Pancreas (tissue), 10 donors: ENCODE measurements at regions not wholly inside any gene's neighbourhood (a gene's known extent, or its start where the extent isn't known, plus 50 kb on each side); places are given as distances from the start of the nearest gene placed in this dataset.
A peak's percentile ranks its signal among the peaks of the same experiment; 100 is the strongest.

Source experiments
- ATAC-seq, 4 donors: fragments of 200-7000 bp; cut with Tn5 transposase; one replicate each; pipeline versions ENCODE4 v1.8.0 to v1.9.1; 2020; ENCODE audit warnings: mild to moderate bottlenecking in 4 of 4, moderate library complexity in 4 of 4
- DNase-seq, 6 donors: peaks; one replicate each; pipeline ENCODE4 v3.0.0-alpha.2; 2020
- FAIRE-seq: peaks from 2 replicates; lab custom pipeline; 2012; peaks lifted over from hg19 to GRCh38; lab: Jason Lieb, UNC
- H3K27ac ChIP-seq, 4 donors: fragments of 200-600 bp; sonication (generic); 1 replicate in 3 of 4; 2 replicates in 1 of 4; pipeline versions ENCODE4 v1.5.0 to v1.8.0; 2020
- H3K27me3 ChIP-seq, 4 donors: fragments of 200-600 bp; one replicate each; pipeline ENCODE4 v1.8.0; 2021
- H3K36me3 ChIP-seq, 3 donors: fragments of 200-600 bp; sonication (generic) in 1 of 3; one replicate each; pipeline versions ENCODE4 v1.5.0 to v1.8.0; 2020 to 2021
- H3K4me1 ChIP-seq, 3 donors: fragments of 200-600 bp; one replicate each; pipeline ENCODE4 v1.8.0; 2021
- H3K4me3 ChIP-seq, 4 donors: fragments of 200-600 bp; sonication (generic) in 2 of 4; one replicate each; pipeline versions ENCODE4 v1.5.0 to v1.8.0; 2020 to 2021
- H3K9me3 ChIP-seq, 4 donors: fragments of 200-600 bp; one replicate each; pipeline ENCODE4 v1.8.0; 2021
- CTCF ChIP-seq, 4 donors: fragments of 200-600 bp; sonication (generic) in 3 of 4; IDR thresholded peaks; one replicate each; pipeline versions ENCODE4 v1.5.0 to v1.8.0; 2021; ENCODE audit warnings: antibody characterized with exemption in 4 of 4
- WGBS, 2 donors: extraction: QIAGEN DNeasy Blood & Tissue Kit; methylation state at CpG; one replicate each; pipeline ENCODE4 v1.1.7; 2013; 5-methylcytosine and 5-hydroxymethylcytosine counted together
- intact Hi-C, 3 donors: fragments of 100-400 bp; cut with DNase I; formaldehyde crosslinking; loops; one replicate each; pipeline versions ENCODE4 v1.11.1 to v1.14.2; 2022
- donor health status: healthy with polysubstance abuse.
- donor health status: DM: no; HTN: no; CAD: no; lungs with moderate emphysema.
- donor health status: DM: no; HTN: no; CAD: no.
- donor health status: control.
- donor health status: control.
- donor health status: Bipolar disorder and iron deficiency.
- donor health status: DM: yes; HTN: yes; CAD: no.
- donor health status: DM: no; HTN: no; CAD: no.
- donor health status: DM: no; HTN: no; CAD: no.
- donor health status: DM: yes; HTN: yes; CAD: no.

GRCh38 chr11:104620991-104621390 is 277.3 kb downstream of the CASP12 start:
- no peak for FAIRE-seq
- no peak for DNase-seq
- TF ChIP-seq CTCF (IDR thresholded peaks at IDR 0.05): no peak
- H3K27me3 ChIP-seq: no peaks in the 10 kb centered on the region
- intact Hi-C loops: no loop called here
- H3K27ac ChIP-seq: no peak overlapping the region
- no peaks in the 10 kb centered on the region for H3K36me3 ChIP-seq
- no peak overlapping the region for H3K4me3 ChIP-seq
- peak in 3 of 4 donors; percentile 31 to 55 (median 52) for ATAC-seq
- H3K4me1 ChIP-seq: no peaks in the 10 kb centered on the region
- H3K9me3 ChIP-seq: no peaks in the 10 kb centered on the region
- WGBS, 2 donors: 54 to 58% methylated on average over 1 of the region's 1 CpG

GRCh38 chr11:104619751-104620150 is 278.5 kb downstream of the CASP12 start:
- WGBS, 2 donors: 34 to 36% methylated on average over 3 of the region's 3 CpGs
- DNase-seq (no peak), FAIRE-seq (no peak), ATAC-seq (no peak)
- H3K4me3 ChIP-seq: no peak overlapping the region
- H3K9me3 ChIP-seq: no peaks in the 10 kb centered on the region
- H3K27ac ChIP-seq: no peak overlapping the region
- no peaks in the 10 kb centered on the region for H3K4me1 ChIP-seq
- TF ChIP-seq CTCF (IDR thresholded peaks at IDR 0.05): no peak
- intact Hi-C loops: no loop called here
- no peaks in the 10 kb centered on the region for H3K36me3 ChIP-seq
- H3K27me3 ChIP-seq: no peaks in the 10 kb centered on the region

DNA sequence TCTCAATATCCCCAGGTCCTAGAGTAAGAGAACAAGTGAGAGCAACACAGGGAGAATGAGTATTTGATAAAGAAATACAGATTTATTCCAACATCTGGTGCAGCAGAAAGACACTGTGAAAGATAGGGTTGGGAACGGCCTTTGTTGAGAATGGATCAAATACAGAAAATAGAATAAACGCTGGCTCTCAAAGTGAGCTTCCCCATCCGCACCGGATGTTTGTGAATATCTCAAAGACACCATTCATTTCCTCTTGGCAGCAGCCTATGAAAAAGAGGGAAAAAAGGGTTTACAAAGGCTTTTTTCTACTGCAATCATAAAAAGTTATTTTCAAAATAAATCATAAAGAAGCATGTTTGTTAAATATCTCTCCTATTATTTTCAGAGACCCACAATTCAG is 279.3 kb downstream of the CASP12 start:
- H3K36me3 ChIP-seq: no peaks in the 10 kb centered on the region
- ATAC-seq (no peak), FAIRE-seq (no peak), DNase-seq (no peak)
- WGBS, 2 donors: 70 to 71% methylated on average over 4 of the region's 4 CpGs
- no peaks in the 10 kb centered on the region for H3K9me3 ChIP-seq
- no peak for TF ChIP-seq CTCF (IDR thresholded peaks at IDR 0.05)
- intact Hi-C loops: no loop called here
- no peak overlapping the region for H3K4me3 ChIP-seq
- no peaks in the 10 kb centered on the region for H3K27me3 ChIP-seq
- no peaks in the 10 kb centered on the region for H3K4me1 ChIP-seq
- H3K27ac ChIP-seq: no peak overlapping the region

- Histone ChIP-seq H3K27me3 (no peaks in the 10 kb centered on the region), H3K4me1 (peaks cover 0 to 3% (median under 1%) of the 10 kb centered on the region in 3 donors), H3K27ac (no peak overlapping the region), H3K36me3 (no peaks in the 10 kb centered on the region), H3K9me3 (no peaks in the 10 kb centered on the region), H3K4me3 (no peak overlapping the region)
- intact Hi-C loops: no loop called here
- no peak for DNase-seq
- FAIRE-seq: no peak
- no peak for ATAC-seq
- TF ChIP-seq CTCF (IDR thresholded peaks at IDR 0.05): no peak
- WGBS, 2 donors: 34 to 48% methylated on average over 1 of the region's 1 CpG
Measured at GRCh38 chr11:104614961-104615360, 283.3 kb downstream of the CASP12 start.

DNA sequence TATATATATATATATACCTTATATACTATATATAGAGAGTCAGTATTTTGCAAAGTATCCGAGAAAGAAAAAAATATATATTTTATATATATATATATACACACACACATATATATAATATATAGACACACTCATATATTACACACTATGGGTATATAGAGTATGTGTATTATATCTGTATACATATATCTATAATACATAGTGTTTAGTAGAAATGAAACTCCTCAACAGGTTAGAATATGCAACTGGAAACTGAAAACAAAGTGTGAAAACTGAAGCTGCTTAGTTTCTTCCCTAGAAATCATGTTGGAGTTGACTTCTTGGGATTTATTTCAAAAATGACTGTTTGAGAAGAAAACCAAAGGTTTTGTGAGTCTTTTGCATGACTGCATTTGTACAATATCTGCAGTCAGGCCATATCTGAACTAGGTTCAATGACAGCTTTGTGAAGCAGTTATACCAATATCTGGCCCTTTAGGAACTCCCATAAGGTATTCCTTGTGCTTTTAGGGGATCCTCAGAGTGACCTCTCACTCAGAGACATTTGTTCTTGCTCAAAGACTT is 284.1 kb downstream of the CASP12 start:
- no peak overlapping the region for H3K27ac ChIP-seq
- FAIRE-seq: no peak
- no peak for DNase-seq
- no peaks in the 10 kb centered on the region for H3K9me3 ChIP-seq
- intact Hi-C loops: no loop called here
- no peak overlapping the region for H3K4me3 ChIP-seq
- no peaks in the 10 kb centered on the region for H3K36me3 ChIP-seq
- TF ChIP-seq CTCF (IDR thresholded peaks at IDR 0.05): no peak
- WGBS, 2 donors: 96 to 98% methylated on average over 1 of the region's 1 CpG
- no peaks in the 10 kb centered on the region for H3K27me3 ChIP-seq
- peaks cover 0 to 8% (median 7%) of the 10 kb centered on the region in 3 donors for H3K4me1 ChIP-seq
- ATAC-seq: no peak
